Kidney epithelial cell (primary cell): ENCODE measurements at regions not wholly inside any gene's neighbourhood (a gene's known extent, or its start where the extent isn't known, plus 50 kb on each side); places are given as distances from the start of the nearest gene placed in this dataset.

ENCODE experiments used
- DNase-seq: peaks from one replicate; pipeline ENCODE4 v3.0.0-alpha.2; 2010; ENCODE audit warnings: low read depth
- H3K27me3 ChIP-seq: 2 replicates; pipeline ENCODE4 v1.6.0; 2011; ENCODE audit warnings: low read length; ENCODE audit not compliant: control insufficient read depth, insufficient read depth
- H3K36me3 ChIP-seq: 2 replicates; pipeline ENCODE4 v1.5.1; 2011; ENCODE audit warnings: low read length; ENCODE audit not compliant: control insufficient read depth, insufficient read depth
- H3K4me3 ChIP-seq: 2 replicates; pipeline ENCODE4 v1.5.1; 2011; ENCODE audit warnings: low read depth, mild to moderate bottlenecking, control low read depth, low read length
- CTCF ChIP-seq: IDR thresholded peaks from 2 replicates; pipeline ENCODE4 v1.5.1; 2011; ENCODE audit warnings: mild to moderate bottlenecking, moderate library complexity, low read length, control low read depth, inconsistent platforms; ENCODE audit not compliant: insufficient read depth, poor library complexity, severe bottlenecking

- TF ChIP-seq CTCF, result no peak
- H3K27me3 ChIP-seq, result no peaks in the 10 kb centered on the region
- DNase-seq, result no peak
- no peaks in the 10 kb centered on the region for H3K36me3 ChIP-seq
- no peak overlapping the region for H3K4me3 ChIP-seq
Observed at GRCh38 chr20:61066526-61066925, 185.5 kb upstream of the CDH4 start.

- no peak for TF ChIP-seq CTCF
- H3K27me3 ChIP-seq, result no peaks in the 10 kb centered on the region
- no peak for DNase-seq
- no peak overlapping the region for H3K4me3 ChIP-seq
- H3K36me3 ChIP-seq, result no peaks in the 10 kb centered on the region
Observed at GRCh38 chr20:61067221-61067620, 184.8 kb upstream of the CDH4 start.

- no peak for TF ChIP-seq CTCF
- DNase-seq, result no peak
- Histone ChIP-seq H3K27me3 (no peaks in the 10 kb centered on the region), H3K4me3 (no peak overlapping the region), H3K36me3 (no peaks in the 10 kb centered on the region)
Observed at GRCh38 chr20:61072398-61072797, 179.7 kb upstream of the CDH4 start.

- Histone ChIP-seq H3K4me3 (no peak overlapping the region), H3K27me3 (no peaks in the 10 kb centered on the region), H3K36me3 (no peaks in the 10 kb centered on the region)
- DNase-seq, result no peak
- no peak for TF ChIP-seq CTCF
Observed at GRCh38 chr20:61073376-61073775, 178.7 kb upstream of the CDH4 start.

GRCh38 chr20:61082720-61083119 lies 169.3 kb upstream of the CDH4 start:
- Histone ChIP-seq H3K27me3 (peaks cover 4% of the 10 kb centered on the region), H3K36me3 (no peaks in the 10 kb centered on the region), H3K4me3 (no peak overlapping the region)
- no peak for DNase-seq
- no peak for TF ChIP-seq CTCF

GRCh38 chr20:61083431-61083830 lies 168.6 kb upstream of the CDH4 start:
- DNase-seq, result no peak
- H3K36me3 ChIP-seq, result no peaks in the 10 kb centered on the region
- H3K27me3 ChIP-seq, result peaks cover 4% of the 10 kb centered on the region
- H3K4me3 ChIP-seq, result no peak overlapping the region
- no peak for TF ChIP-seq CTCF
